ENCODE measurements at regions not wholly inside any gene's neighbourhood (a gene's known extent, or its start where the extent isn't known, plus 50 kb on each side); places are given as distances from the start of the nearest gene placed in this dataset.

DNA sequence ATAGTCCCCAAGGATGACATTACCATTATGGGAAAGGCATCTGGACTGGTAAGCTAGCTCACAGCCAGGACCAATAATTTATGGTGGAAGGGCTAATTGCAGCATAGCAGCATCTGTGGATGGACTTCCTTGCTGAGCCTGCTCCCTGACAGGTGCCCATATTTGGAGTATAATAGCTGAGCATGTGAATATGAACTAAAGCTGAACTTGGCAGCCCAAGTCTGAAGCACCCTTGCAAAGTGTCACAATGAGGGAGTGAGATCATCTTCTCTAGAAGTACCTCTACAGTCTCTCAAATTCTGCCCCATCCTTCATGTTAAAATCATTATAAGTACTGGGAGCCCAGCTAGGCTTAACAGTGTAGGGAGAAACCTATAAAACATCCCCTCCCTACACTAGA lies 128.2 kb upstream of the INPP4B start:
- H3K9me3 ChIP-seq, result no peaks in the 10 kb centered on the region
- H3K36me3 ChIP-seq, result no peaks in the 10 kb centered on the region
- H3K4me1 ChIP-seq, result no peaks in the 10 kb centered on the region
- DNase-seq, result no peak
- TF ChIP-seq POLR2A (IDR thresholded peaks at IDR 0.05), result no peak
- no peak overlapping the region for H3K27ac ChIP-seq
- H3K4me3 ChIP-seq, result no peak overlapping the region
- H3K27me3 ChIP-seq, result no peaks in the 10 kb centered on the region

DNA sequence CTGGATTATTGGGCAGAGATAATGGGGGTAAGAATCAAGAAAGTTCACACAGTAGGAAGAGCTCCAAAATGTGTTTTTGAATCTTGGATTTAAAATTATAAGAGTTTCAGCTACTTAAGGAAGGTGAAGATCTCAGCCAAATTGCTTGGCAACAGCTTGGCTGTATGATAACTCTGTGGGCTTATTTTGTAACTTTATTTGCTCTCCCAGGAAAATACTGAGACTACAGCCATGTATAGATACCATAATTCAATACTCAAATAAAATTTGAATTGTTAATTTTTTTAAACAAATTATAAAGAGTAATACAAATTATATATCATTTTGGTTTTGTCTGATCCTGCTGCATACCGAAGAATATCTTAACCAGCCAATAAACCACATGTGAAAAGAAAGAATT lies 129.5 kb upstream of the INPP4B start:
- H3K9me3 ChIP-seq, result no peaks in the 10 kb centered on the region
- TF ChIP-seq, protein P1, sequence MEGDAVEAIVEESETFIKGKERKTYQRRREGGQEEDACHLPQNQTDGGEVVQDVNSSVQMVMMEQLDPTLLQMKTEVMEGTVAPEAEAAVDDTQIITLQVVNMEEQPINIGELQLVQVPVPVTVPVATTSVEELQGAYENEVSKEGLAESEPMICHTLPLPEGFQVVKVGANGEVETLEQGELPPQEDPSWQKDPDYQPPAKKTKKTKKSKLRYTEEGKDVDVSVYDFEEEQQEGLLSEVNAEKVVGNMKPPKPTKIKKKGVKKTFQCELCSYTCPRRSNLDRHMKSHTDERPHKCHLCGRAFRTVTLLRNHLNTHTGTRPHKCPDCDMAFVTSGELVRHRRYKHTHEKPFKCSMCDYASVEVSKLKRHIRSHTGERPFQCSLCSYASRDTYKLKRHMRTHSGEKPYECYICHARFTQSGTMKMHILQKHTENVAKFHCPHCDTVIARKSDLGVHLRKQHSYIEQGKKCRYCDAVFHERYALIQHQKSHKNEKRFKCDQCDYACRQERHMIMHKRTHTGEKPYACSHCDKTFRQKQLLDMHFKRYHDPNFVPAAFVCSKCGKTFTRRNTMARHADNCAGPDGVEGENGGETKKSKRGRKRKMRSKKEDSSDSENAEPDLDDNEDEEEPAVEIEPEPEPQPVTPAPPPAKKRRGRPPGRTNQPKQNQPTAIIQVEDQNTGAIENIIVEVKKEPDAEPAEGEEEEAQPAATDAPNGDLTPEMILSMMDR (IDR thresholded peaks at IDR 0.05), result no peak
- no peak for TF ChIP-seq POLR2A (IDR thresholded peaks at IDR 0.05)
- H3K27me3 ChIP-seq, result no peaks in the 10 kb centered on the region
- H3K27ac ChIP-seq, result no peak overlapping the region
- no peak for DNase-seq
- no peak overlapping the region for H3K4me3 ChIP-seq
- no peaks in the 10 kb centered on the region for H3K4me1 ChIP-seq
- H3K36me3 ChIP-seq, result no peaks in the 10 kb centered on the region

DNA sequence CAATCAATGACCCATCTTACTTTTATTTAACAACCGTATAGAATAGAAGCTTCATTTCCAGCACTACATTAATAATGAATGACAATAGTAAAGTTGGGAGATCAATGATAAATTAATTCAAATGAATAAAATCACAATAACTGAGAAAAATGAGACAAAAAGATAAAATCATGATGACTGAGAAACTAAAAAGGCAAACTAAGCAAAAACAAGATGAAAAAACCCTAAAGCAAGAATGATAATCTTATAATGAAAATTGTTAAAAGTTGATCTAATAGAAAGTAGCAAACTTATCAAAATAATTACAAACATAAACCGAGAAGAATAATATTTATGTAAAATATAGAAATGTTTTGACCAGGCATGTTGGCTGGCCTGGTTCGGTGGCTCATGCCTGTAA lies 130.4 kb upstream of the INPP4B start:
- H3K9me3 ChIP-seq, result no peaks in the 10 kb centered on the region
- H3K4me3 ChIP-seq, result no peak overlapping the region
- H3K27ac ChIP-seq, result no peak overlapping the region
- H3K4me1 ChIP-seq, result no peaks in the 10 kb centered on the region
- H3K36me3 ChIP-seq, result no peaks in the 10 kb centered on the region
- TF ChIP-seq, protein P1 (IDR thresholded peaks at IDR 0.05), result no peak
- no peak for TF ChIP-seq POLR2A (IDR thresholded peaks at IDR 0.05)
- DNase-seq, result no peak
- H3K27me3 ChIP-seq, result no peaks in the 10 kb centered on the region

DNA sequence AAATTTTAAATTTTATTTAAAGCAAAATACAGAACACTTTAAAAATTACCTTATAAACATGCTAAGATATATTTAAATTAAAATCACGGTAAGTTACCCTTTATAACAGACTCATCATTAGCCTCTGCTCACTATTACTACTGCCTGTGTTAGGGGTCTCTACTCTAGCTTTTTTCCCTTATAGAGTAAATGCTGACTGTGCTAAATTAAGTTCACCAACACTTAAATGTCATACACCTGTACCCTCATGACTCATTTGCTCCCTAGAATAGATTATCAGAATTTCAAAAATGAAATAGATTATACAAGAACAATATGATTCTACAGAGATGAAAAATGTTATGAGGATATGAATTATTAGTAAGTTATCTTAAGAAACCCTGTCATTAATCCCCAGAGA lies 131.1 kb upstream of the INPP4B start:
- TF ChIP-seq, protein P1 (IDR thresholded peaks at IDR 0.05), result no peak
- no peak for TF ChIP-seq POLR2A (IDR thresholded peaks at IDR 0.05)
- no peak overlapping the region for H3K4me3 ChIP-seq
- no peak for DNase-seq
- H3K4me1 ChIP-seq, result no peaks in the 10 kb centered on the region
- no peak overlapping the region for H3K27ac ChIP-seq
- no peaks in the 10 kb centered on the region for H3K27me3 ChIP-seq
- H3K9me3 ChIP-seq, result no peaks in the 10 kb centered on the region
- H3K36me3 ChIP-seq, result no peaks in the 10 kb centered on the region

DNA sequence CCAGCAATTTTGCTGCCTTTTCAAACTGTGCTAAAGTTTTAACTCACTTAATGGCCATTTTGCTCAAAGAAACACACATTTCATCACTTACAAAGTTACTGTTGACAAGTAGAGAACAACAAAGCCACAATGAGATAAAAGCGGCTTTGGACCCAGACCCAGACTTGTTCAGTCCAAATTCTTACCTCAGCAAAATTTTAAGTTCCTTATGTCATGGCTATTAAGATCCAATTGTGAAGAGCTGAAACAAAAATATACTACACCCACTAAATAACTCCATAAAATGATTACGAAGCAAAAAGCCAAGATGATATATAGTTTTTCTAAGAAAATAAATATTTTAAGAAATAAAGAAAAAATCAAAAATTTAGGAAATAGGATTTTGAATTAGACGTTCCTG lies 137.0 kb upstream of the INPP4B start:
- Histone ChIP-seq H3K36me3 (no peaks in the 10 kb centered on the region), H3K27ac (no peak overlapping the region), H3K4me1 (no peaks in the 10 kb centered on the region), H3K27me3 (no peaks in the 10 kb centered on the region), H3K4me3 (no peak overlapping the region), H3K9me3 (no peaks in the 10 kb centered on the region)
- TF ChIP-seq POLR2A (IDR thresholded peaks at IDR 0.05), result no peak
- TF ChIP-seq, protein P1 (IDR thresholded peaks at IDR 0.05), result no peak
- no peak for DNase-seq

DNA sequence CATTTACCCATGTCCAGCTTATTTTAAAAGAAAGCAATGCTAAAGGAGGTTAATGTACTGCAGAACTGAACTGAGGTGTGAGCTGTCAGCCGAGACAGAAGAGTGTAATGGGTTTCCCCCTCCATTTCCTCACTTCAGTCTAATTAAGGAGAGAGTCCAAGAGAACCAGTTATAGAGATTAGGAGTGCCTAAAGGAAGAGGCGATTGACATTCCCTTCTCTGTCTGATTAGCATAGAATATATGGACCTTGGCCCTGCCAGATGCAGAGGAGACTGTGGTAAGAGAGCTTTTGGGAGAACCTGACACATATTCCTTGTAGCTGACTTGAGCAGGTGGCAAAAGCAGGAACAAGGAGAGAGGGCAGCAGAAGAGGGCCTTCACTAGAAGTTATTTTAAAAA lies 137.5 kb upstream of the INPP4B start:
- no peak for DNase-seq
- H3K27me3 ChIP-seq, result no peaks in the 10 kb centered on the region
- no peaks in the 10 kb centered on the region for H3K9me3 ChIP-seq
- TF ChIP-seq, protein P1 (IDR thresholded peaks at IDR 0.05), result no peak
- TF ChIP-seq POLR2A (IDR thresholded peaks at IDR 0.05), result no peak
- H3K36me3 ChIP-seq, result no peaks in the 10 kb centered on the region
- H3K4me1 ChIP-seq, result no peaks in the 10 kb centered on the region
- no peak overlapping the region for H3K4me3 ChIP-seq
- no peak overlapping the region for H3K27ac ChIP-seq
